Transverse colon (tissue), 4 donors: ENCODE measurements at regions not wholly inside any gene's neighbourhood (a gene's known extent, or its start where the extent isn't known, plus 50 kb on each side); places are given as distances from the start of the nearest gene placed in this dataset.

Experiments
- EP300 ChIP-seq: sonication (generic); formaldehyde crosslinking; IDR thresholded peaks from one replicate; pipeline ENCODE4 v1.6.1; 2017; ENCODE audit warnings: antibody characterized with exemption, low read depth
- POLR2A ChIP-seq: fragments of 450-650 bp; IDR thresholded peaks from one replicate; pipeline ENCODE4 v1.6.1; 2016; ENCODE audit warnings: antibody characterized with exemption, mild to moderate bottlenecking, moderate library complexity
- POLR2AphosphoS5 ChIP-seq, 3 donors: sonication (generic); formaldehyde crosslinking; IDR thresholded peaks; one replicate each; pipeline ENCODE4 v1.6.1; 2016; ENCODE audit warnings: antibody characterized with exemption in 3 of 3
- TF ChIP-seq, protein P1 (sequence below), 5 experiments: fragments of 200-600 bp in 3 of 5; fragments of 450-650 bp in 2 of 5; sonication (generic) in 3 of 5; IDR thresholded peaks; 1 replicate in 2 of 5; 2 replicates in 3 of 5; pipeline ENCODE4 v1.5.1; 2016 to 2017; ENCODE audit warnings: antibody characterized with exemption in 5 of 5, inconsistent platforms in 3 of 5, mild to moderate bottlenecking in 2 of 5, moderate library complexity in 1 of 5

DNA sequence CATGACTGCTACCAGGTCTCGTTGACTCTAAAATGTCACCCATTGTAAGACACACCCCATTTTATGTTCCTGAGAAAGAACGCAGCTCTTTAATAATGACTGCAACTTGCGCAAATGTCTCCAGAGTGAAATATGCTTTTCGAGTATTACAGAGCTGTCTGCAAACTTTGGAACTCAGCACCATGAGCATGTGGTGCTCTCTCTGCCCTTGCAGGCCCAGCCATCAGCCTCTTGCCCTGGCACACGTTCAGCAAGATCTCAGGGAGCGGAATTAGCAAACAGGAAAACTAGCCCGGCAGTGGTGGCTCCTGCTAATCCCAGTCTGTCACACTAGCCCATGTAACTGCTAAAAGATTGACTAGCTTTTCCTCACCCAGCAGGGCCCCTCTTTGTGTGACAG, 114.5 kb upstream of the SLC1A3 start:
- TF ChIP-seq, protein P1, sequence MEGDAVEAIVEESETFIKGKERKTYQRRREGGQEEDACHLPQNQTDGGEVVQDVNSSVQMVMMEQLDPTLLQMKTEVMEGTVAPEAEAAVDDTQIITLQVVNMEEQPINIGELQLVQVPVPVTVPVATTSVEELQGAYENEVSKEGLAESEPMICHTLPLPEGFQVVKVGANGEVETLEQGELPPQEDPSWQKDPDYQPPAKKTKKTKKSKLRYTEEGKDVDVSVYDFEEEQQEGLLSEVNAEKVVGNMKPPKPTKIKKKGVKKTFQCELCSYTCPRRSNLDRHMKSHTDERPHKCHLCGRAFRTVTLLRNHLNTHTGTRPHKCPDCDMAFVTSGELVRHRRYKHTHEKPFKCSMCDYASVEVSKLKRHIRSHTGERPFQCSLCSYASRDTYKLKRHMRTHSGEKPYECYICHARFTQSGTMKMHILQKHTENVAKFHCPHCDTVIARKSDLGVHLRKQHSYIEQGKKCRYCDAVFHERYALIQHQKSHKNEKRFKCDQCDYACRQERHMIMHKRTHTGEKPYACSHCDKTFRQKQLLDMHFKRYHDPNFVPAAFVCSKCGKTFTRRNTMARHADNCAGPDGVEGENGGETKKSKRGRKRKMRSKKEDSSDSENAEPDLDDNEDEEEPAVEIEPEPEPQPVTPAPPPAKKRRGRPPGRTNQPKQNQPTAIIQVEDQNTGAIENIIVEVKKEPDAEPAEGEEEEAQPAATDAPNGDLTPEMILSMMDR (IDR thresholded peaks at IDR 0.05): no peak
- no peak for TF ChIP-seq POLR2A
- TF ChIP-seq POLR2AphosphoS5 (IDR thresholded peaks at IDR 0.05): no peak
- TF ChIP-seq EP300: no peak
